GM12873 (cell line): ENCODE measurements at regions not wholly inside any gene's neighbourhood (a gene's known extent, or its start where the extent isn't known, plus 50 kb on each side); places are given as distances from the start of the nearest gene placed in this dataset.

Experiments
- TF ChIP-seq, protein P1 (sequence below): IDR thresholded peaks from 2 replicates; pipeline ENCODE4 v1.5.1; 2012; ENCODE audit warnings: low read depth, mild to moderate bottlenecking, moderate library complexity, low read length, control low read depth; ENCODE audit not compliant: insufficient read depth; ENCODE audit errors: missing control alignments

DNA sequence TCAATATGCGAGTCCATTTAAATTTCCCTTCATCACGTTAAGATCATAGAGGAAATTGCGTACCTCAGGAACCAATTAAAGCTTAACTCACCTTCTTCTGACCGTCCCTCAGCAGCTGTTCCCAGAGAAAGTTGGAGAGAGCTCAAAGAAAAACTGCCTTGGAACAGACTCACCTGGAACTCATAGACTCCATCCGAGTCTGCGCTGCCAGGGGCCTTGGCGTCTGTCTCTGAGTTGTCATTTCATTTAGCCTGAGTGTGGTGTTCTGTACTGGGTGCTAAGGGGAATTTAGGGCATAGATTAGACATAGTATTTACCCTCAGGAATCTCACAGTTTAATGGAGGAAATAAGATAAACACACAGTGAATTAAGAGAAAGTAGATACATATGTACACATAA lies 892.7 kb downstream of the TLE1 start:
- TF ChIP-seq, protein P1, sequence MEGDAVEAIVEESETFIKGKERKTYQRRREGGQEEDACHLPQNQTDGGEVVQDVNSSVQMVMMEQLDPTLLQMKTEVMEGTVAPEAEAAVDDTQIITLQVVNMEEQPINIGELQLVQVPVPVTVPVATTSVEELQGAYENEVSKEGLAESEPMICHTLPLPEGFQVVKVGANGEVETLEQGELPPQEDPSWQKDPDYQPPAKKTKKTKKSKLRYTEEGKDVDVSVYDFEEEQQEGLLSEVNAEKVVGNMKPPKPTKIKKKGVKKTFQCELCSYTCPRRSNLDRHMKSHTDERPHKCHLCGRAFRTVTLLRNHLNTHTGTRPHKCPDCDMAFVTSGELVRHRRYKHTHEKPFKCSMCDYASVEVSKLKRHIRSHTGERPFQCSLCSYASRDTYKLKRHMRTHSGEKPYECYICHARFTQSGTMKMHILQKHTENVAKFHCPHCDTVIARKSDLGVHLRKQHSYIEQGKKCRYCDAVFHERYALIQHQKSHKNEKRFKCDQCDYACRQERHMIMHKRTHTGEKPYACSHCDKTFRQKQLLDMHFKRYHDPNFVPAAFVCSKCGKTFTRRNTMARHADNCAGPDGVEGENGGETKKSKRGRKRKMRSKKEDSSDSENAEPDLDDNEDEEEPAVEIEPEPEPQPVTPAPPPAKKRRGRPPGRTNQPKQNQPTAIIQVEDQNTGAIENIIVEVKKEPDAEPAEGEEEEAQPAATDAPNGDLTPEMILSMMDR, result no peak

DNA sequence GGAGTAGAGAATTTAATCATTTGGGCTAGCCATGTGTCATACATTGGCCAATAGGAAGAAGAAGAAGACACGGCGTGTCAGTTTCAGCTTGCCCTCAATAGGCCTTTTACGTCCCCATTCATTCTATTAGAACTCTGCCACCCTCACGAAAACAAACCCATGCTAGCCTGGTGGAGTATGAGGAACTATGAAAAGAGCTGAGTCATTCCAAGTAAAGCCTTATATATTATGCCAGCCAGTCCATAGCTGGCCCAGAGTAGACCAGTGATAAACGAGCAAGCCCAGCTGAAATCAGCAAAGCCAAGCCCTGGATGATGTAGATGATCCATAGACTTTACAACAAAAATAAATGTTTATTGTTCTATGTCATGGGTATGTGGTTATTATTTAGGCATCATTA lies 895.1 kb downstream of the TLE1 start:
- TF ChIP-seq, protein P1, result no peak

DNA sequence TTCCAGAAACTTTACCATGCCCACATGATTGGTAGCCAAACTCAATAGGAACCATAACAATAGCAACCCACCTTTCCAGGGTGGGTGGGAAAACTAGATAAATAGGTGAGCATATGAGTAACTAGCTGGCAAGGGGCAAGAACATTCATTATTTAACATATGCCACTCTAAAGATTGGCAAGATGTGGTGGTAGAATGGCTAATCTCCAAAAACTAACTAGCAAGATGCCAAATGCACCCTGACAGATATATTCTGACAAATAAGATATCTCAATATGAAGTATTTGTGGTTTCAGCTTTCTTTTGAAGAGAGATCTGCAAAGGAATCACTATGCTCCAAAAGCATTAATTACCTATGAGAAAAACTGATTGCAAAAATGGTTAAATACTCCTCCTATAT lies 895.6 kb downstream of the TLE1 start:
- TF ChIP-seq, protein P1, result no peak

DNA sequence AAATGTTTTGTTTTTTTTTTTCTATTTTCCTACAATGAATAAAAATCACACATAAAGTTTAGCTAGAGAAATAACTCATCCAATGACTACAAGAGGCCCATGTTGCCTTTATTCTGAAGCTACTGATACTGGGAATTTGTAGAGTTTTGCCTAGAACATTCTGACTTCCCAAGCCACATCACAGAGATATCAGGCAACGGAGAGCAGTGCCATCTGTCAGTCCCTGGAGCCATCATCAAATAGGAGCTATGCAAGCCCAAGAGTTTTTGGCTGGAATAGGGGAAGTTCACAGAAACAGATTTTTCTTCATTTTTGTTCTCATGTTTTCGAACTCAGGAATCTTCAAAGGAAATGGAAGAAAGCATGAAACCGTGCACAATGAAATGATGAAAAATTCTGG lies 896.6 kb downstream of the TLE1 start:
- TF ChIP-seq, protein P1, result no peak

DNA sequence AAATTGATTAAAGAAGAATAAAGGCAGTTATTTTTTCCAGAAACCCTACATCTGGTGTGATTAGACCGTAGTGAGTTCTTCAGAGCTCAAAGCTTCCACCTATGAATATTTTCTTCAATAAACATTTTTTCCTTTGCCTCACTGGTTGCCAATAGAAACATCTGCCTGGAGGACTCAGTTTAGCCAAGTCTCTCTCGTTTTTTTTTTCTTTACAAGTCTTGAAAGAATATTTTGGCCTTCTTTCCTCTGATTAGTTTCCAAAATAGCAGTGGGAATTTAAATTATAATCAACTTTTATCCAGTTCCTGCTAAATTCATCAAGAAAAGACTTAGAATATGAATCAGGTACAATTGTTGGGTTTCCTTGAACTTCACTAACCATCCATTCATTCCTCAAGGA lies 897.5 kb downstream of the TLE1 start:
- TF ChIP-seq, protein P1, result no peak

DNA sequence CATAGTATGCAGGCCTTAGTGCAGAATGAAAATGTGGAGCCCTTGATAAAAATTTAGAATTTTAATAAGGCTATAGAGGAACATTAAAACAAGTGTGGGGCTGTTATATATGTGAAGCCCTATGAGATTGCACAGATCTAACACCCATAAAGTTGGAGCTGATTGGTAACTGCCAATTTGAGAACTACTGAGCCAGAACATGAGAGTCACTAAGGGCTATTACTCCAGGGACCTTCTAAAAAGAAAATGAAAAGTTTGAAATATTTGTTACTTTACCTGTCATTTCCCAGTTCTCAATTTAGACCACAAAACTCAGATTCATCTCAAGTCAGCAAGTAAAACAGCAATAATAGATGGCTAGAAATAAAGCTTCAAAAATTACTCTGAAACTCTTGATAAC lies 898.6 kb downstream of the TLE1 start:
- TF ChIP-seq, protein P1, result no peak

DNA sequence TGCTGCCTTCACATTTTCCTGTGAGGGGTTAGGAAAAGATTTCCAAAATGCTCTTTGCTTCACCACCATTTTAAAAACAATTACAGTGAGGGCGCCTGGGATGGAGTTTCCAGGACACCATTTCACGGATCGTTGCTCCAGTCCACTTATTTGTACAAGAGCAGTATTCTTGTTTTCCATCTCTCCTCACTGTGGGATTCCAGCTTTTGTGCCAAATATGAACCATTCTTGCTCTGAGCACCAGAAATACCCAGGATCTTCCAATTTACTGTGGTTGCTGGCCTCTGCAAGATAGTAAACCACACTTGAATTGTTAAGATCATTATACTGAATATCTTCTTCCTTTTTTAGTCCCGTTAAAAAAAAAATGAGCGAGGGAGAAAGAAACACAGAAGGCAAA lies 899.5 kb downstream of the TLE1 start:
- TF ChIP-seq, protein P1, result no peak
